Stimulated activated CD8-positive, alpha-beta memory T cell treated with anti-CD3 and anti-CD28 coated beads, Interleukin-4, amount 100 ng/mL, for 1 hour (primary cell): ENCODE measurements at regions not wholly inside any gene's neighbourhood (a gene's known extent, or its start where the extent isn't known, plus 50 kb on each side); places are given as distances from the start of the nearest gene placed in this dataset.
A peak's percentile ranks its signal among the peaks of the same experiment; 100 is the strongest.

Experiments used
- DNase-seq, 2 donors: peaks; one replicate each; pipeline ENCODE4 v3.0.0-alpha.2; 2020; ENCODE audit warnings: low read depth in 2 of 2, low spot score in 1 of 2

DNA sequence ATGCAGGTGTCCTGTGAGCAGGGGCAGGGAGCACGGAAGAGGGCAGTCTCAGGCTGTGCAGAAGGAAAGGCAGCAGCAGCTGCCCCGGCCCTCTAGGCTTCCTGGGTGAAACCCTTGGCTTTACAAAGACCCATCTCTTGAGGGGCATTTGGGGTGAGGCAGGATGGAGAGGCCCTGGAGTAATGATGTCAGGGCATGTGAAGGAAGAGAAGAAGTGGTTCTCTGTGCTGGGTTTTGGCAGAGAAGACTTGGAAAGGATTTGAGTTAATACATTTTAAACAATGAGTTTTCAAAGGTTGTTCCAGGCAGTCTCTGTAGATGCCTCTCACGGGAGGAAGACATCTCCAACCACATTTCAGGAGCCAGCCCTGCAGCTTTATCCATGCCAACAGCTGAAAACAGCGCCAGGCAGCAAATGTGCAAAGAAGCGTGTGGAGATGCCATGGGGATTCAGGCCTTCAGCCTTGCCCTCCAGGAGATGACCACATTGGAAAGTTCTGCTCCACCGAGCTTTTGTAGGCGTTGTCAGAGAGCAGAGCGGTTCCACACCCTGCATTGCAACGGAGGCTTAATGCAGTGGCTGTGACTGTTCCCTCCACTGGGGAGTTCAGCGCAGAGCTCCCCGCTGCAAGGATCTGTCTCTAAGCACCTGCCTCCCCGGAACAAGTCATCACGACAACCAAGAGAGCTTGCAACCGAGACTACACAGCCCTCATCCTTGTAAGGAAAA, 322.8 kb downstream of the UQCRFS1 start:
- no peak for DNase-seq

- DNase-seq: no peak
Measured at GRCh38 chr19:28887920-28888618, 324.9 kb downstream of the UQCRFS1 start.

GRCh38 chr19:28886708-28887107, 326.2 kb downstream of the UQCRFS1 start:
- DNase-seq: no peak

GRCh38 chr19:28885965-28886364, 327.0 kb downstream of the UQCRFS1 start:
- DNase-seq: no peak

GRCh38 chr19:28884786-28885476, 328.0 kb downstream of the UQCRFS1 start:
- no peak for DNase-seq

DNA sequence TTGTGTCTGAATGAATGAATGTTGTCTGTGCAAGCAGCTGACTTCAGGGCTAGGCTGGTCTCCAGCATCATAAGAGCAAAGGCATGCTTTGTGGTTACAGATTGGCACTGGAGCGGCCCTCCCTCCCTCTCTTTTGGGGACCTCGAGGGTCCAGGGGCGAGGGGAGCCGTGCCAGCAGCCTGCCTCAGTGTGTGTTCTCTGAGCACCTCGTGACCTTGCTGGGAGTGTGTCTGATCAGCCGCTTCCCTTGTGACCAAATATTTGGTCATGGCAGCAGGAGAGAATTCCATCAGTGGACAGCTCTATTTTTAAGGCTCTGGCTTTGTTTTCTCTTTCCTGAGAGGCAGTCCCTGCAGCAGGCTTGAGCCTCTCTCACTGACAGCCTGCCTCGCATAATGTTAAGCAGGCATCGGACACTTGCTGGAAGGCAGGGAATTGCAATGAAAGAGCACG, 329.7 kb downstream of the UQCRFS1 start:
- no peak for DNase-seq

- no peak for DNase-seq
Measured at GRCh38 chr19:28882818-28883217, 330.1 kb downstream of the UQCRFS1 start.

DNA sequence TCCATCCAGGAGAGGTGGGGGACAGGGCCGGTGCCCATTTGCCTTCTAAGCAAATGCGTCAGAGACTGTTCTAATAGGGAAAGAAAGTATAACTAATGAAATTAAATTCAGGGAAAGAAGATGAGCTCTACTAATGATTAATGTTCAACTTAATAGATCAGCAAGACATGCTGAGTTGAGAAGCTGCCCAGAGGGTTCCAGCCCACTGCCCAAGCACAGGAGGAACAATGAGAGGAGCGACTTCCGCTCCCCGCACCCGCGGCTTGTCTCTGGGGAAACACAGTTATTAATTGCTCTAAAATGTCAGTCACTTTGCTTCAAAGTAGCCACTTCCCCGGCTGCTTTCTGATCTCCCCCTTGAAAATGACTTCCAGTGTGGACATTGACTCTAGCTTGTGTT, 331.3 kb downstream of the UQCRFS1 start:
- DNase-seq: no peak

DNA sequence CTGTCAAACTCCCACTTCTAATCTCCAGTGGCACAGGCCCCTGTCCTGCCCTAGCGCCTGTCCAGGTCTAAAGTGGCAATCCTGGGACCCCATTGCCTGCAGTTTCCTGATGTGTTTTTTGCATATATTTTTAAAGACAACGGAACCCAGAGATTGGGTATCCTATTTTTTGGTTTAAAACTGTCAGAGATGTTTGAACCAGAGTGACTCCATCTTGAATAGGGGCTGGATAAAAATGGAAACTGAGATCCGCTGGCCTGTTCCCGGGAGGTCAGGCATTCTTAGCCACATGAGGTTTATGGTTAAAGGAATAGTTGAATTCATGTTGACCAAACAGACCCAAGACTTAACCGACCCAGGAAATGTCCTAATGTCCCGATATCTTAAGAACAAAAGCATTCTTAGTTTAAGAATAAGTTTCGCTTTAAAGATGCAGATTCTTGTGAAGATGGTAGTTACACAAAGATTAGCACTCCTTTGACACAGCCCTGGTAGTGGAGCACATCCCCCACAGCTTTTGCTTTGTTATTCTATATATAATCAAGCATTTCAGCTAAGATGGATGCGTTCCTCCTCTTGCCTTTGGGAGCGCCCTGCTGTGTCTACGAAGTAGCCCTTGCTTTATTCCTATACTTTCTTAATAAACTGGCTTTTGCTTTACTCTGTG, 332.1 kb downstream of the UQCRFS1 start:
- DNase-seq: no peak

DNA sequence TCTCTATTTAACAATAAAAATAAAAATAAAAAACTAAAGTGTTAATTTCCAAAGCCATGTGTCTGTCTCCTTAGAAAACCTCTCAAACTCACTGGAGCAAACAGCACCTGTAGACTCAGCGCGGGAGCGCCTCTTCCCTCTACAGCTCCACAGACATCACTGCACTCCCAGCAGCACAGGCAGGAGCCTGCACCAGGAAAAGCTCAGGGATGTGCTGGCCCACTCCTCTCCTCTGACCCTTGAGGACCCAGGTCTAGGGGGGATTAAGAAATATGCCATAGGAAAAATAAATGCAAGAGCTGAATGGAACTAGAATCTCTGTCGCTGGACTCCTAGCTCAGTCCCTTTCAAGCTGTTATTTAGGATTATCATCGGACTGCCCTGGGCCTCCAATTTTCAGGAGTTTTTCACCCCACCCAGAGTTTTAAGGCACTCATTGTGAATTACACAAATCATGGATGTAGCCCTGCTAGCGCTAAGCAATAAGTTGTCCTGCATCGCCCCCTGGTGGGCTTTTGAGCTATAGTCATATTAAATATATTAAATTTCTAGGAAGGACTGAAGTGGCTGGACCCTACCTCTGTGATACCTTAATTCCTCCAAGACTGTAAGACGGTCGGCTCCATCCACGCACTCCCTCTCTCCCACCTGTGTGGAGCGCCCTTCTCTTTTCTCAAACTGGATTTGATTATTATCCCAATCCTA, 333.9 kb downstream of the UQCRFS1 start:
- DNase-seq: peak in 1 of 2 donors; percentile 34

- no peak for DNase-seq
Measured at GRCh38 chr19:28876609-28877123, 336.3 kb downstream of the UQCRFS1 start.

GRCh38 chr19:28874742-28875141, 338.2 kb downstream of the UQCRFS1 start:
- DNase-seq: no peak

- DNase-seq: no peak
Measured at GRCh38 chr19:28873301-28873700, 339.6 kb downstream of the UQCRFS1 start.

GRCh38 chr19:28871099-28871725, 341.7 kb downstream of the UQCRFS1 start:
- DNase-seq: no peak

- no peak for DNase-seq
Measured at GRCh38 chr19:28869459-28869858, 343.5 kb downstream of the UQCRFS1 start.

DNA sequence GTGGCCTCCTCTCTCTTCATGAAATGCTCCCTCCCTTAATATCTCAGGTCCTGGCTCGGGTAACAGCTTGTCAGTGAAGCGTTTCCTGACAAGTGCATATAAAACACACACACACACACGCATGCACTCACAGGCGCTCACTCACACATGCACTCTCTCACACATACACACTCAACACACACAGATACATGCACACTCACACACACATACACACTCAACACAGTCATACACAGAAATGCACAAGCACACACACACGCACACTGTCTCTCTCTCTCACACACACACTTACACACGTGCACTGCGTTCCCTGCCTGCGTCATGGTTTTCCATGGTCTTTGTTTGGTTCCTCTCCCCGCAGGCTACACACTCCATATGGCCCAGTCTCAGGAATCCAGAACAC, 344.1 kb downstream of the UQCRFS1 start:
- DNase-seq: no peak

DNA sequence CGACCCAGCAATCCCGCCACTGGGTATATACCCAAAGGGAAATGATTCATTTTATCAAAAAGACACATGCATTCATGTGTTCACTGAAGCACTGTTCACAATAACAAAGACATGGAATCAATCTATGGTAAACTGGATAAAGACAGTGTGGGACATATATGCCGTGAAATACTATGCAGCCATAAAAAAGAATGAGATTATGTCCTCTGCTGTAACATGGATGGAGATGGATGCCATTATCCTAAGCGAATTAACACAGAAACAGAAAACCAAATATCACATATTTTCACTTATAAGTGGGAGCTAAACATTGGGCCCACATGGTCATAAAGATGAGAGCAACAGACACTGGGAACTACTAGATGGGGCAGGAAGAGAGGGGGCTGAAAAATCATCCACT, 345.0 kb downstream of the UQCRFS1 start:
- DNase-seq: no peak

DNA sequence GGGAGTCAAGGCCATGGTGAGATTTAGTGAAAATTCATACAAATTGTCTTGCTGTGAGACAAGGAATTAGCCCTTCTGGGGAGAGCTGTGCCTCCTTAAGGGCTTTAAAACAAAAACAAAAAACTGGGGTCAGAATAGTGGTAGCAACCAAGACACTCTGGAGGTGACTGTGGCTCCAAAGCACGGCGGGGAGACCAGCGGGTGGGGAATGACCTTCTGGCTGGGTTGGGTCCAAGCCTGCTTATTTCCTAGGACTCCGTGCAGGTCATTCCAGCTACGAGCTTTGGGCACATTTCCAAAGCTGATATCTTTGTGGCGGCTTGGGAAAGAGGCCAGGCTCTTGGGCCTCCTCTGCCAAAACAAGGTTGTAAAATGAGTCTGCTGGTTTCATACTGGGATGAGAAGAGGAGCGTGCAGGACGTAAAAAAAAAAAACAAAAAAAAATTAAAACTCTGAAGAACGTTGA, 348.3 kb downstream of the UQCRFS1 start:
- DNase-seq: no peak

DNA sequence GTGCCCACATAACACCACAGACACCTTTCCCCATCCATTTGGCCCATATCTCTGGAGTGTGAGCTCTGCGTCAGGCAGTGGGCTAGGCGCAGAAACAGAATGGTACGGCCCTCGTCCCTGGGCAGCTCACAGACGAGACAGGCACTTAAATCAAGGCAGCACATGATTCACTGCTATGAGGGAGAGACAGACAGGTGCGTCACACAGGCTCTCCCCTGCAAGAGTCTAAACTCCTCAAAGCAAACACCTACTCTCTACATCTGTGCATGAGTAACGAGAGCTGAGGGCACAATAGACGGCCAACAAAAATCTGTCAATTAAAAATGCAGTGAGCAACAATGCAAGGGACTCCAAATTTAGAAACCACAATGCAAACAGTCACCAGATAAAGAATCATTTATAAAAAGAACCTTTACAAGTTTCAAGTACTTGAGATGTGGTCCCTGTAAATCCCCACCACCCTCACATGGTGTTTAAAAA, 348.9 kb downstream of the UQCRFS1 start:
- no peak for DNase-seq

DNA sequence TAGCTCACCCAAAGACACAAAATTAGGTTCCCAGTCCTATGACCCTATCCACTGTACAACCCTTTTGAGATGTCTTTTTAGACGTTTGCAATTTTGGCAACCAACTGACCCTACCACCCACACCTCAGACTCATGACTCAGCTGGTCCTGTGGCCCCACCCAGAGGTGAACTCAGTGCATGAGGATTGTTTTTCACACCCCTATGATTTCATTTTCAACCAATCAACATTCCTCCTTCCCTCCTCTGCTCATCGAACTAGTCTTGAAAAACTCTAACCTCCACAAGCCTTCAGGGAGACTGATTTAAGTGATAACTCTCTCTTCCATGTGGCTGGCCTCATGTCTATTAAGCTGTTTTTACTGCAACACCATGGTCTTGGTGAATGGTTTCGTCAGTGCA, 350.7 kb downstream of the UQCRFS1 start:
- DNase-seq: no peak
